ENCODE measurements at regions not wholly inside any gene's neighbourhood (a gene's known extent, or its start where the extent isn't known, plus 50 kb on each side); places are given as distances from the start of the nearest gene placed in this dataset.
"Not testable (repeated sequence)": the region's sequence is repeated elsewhere in the genome, so short reads cannot be mapped to it uniquely, and the experiment has no call there.

- no peak for DNase-seq
Observed at GRCh38 chr14:105880616-105881015, 354.2 kb downstream of the TMEM121 start.

GRCh38 chr14:105881021-105881930 lies 354.9 kb downstream of the TMEM121 start:
- no peak for DNase-seq

GRCh38 chr14:105882011-105882410 lies 355.6 kb downstream of the TMEM121 start:
- not testable (repeated sequence) for DNase-seq

GRCh38 chr14:105882626-105883025 lies 356.2 kb downstream of the TMEM121 start:
- no peak for DNase-seq

- DNase-seq = no peak
Observed at GRCh38 chr14:105883066-105884005, 357.0 kb downstream of the TMEM121 start.

GRCh38 chr14:105884192-105884807 lies 357.9 kb downstream of the TMEM121 start:
- not testable (repeated sequence) for DNase-seq

- no peak for DNase-seq
Observed at GRCh38 chr14:105884808-105885281, 358.5 kb downstream of the TMEM121 start.

GRCh38 chr14:105885561-105886320 lies 359.4 kb downstream of the TMEM121 start:
- no peak for DNase-seq

GRCh38 chr14:105886791-105887191 lies 360.4 kb downstream of the TMEM121 start:
- DNase-seq = not testable (repeated sequence)

- DNase-seq = no peak
Observed at GRCh38 chr14:105887692-105888091, 361.3 kb downstream of the TMEM121 start.

- no peak for DNase-seq
Observed at GRCh38 chr14:105888151-105888550, 361.8 kb downstream of the TMEM121 start.

- no peak for DNase-seq
Observed at GRCh38 chr14:105888784-105889665, 362.6 kb downstream of the TMEM121 start.

- DNase-seq = no peak
Observed at GRCh38 chr14:105889666-105890473, 363.5 kb downstream of the TMEM121 start.

GRCh38 chr14:105890474-105891220 lies 364.3 kb downstream of the TMEM121 start:
- no peak for DNase-seq

GRCh38 chr14:105891221-105891602 lies 364.8 kb downstream of the TMEM121 start:
- no peak for DNase-seq

GRCh38 chr14:105891631-105892452 lies 365.5 kb downstream of the TMEM121 start:
- no peak for DNase-seq

- DNase-seq = not testable (repeated sequence)
Observed at GRCh38 chr14:105892453-105893441, 366.4 kb downstream of the TMEM121 start.
